ENCODE measurements at regions not wholly inside any gene's neighbourhood (a gene's known extent, or its start where the extent isn't known, plus 50 kb on each side); places are given as distances from the start of the nearest gene placed in this dataset.

GRCh38 chr2:117064021-117064420 is 750.5 kb upstream of the DDX18 start:
- no peaks in the 10 kb centered on the region for H3K79me2 ChIP-seq (ENCODE audit: insufficient read depth, low read length)
- H3K4me3 ChIP-seq (ENCODE audit: low read depth, low read length, poor library complexity, severe bottlenecking), result no peak overlapping the region
- H3K9ac ChIP-seq (ENCODE audit: low read length), result no peak overlapping the region
- H4K20me1 ChIP-seq (ENCODE audit: insufficient read depth, low read length), result no peaks in the 10 kb centered on the region
- no peak overlapping the region for H3K4me2 ChIP-seq (ENCODE audit: low read length)
- no peak overlapping the region for H3K27ac ChIP-seq (ENCODE audit: low read depth, low read length, poor library complexity, severe bottlenecking)
- H3K27me3 ChIP-seq (ENCODE audit: insufficient read depth, low read length), result no peaks in the 10 kb centered on the region
- H3K36me3 ChIP-seq (ENCODE audit: insufficient read depth, low read length), result no peaks in the 10 kb centered on the region
- no peaks in the 10 kb centered on the region for H3F3A ChIP-seq (ENCODE audit: insufficient read depth, low read length)
- no peaks in the 10 kb centered on the region for H3K9me3 ChIP-seq (ENCODE audit: low read length)
- H2AFZ ChIP-seq (ENCODE audit: low read length), result no peak overlapping the region
- TF ChIP-seq CTCF (IDR thresholded peaks at IDR 0.05; ENCODE audit: low read length), result no peak
- TF ChIP-seq EZH2 (IDR thresholded peaks at IDR 0.05; ENCODE audit: borderline replicate concordance, low read length), result no peak
- no peaks in the 10 kb centered on the region for H3K9me2 ChIP-seq (ENCODE audit: low read depth, low read length)
- no peaks in the 10 kb centered on the region for H3K4me1 ChIP-seq (ENCODE audit: insufficient read depth, low read length, severe bottlenecking)

- TF ChIP-seq CTCF (IDR thresholded peaks at IDR 0.05; ENCODE audit: low read length), result no peak
- no peak for TF ChIP-seq EZH2 (IDR thresholded peaks at IDR 0.05; ENCODE audit: borderline replicate concordance, low read length)
- H3K79me2 ChIP-seq (ENCODE audit: insufficient read depth, low read length), result no peaks in the 10 kb centered on the region
- no peaks in the 10 kb centered on the region for H4K20me1 ChIP-seq (ENCODE audit: insufficient read depth, low read length)
- H3K9ac ChIP-seq (ENCODE audit: low read length), result no peak overlapping the region
- H3K9me3 ChIP-seq (ENCODE audit: low read length), result no peaks in the 10 kb centered on the region
- H3K27me3 ChIP-seq (ENCODE audit: insufficient read depth, low read length), result no peaks in the 10 kb centered on the region
- H3K4me3 ChIP-seq (ENCODE audit: low read depth, low read length, poor library complexity, severe bottlenecking), result no peak overlapping the region
- H3F3A ChIP-seq (ENCODE audit: insufficient read depth, low read length), result no peaks in the 10 kb centered on the region
- H3K4me2 ChIP-seq (ENCODE audit: low read length), result no peak overlapping the region
- H3K36me3 ChIP-seq (ENCODE audit: insufficient read depth, low read length), result no peaks in the 10 kb centered on the region
- no peaks in the 10 kb centered on the region for H3K9me2 ChIP-seq (ENCODE audit: low read depth, low read length)
- no peak overlapping the region for H2AFZ ChIP-seq (ENCODE audit: low read length)
- no peaks in the 10 kb centered on the region for H3K4me1 ChIP-seq (ENCODE audit: insufficient read depth, low read length, severe bottlenecking)
- H3K27ac ChIP-seq (ENCODE audit: low read depth, low read length, poor library complexity, severe bottlenecking), result no peak overlapping the region
These were observed 748.6 kb upstream of the DDX18 start for GRCh38 chr2:117065912-117066311.

- no peak for TF ChIP-seq EZH2 (IDR thresholded peaks at IDR 0.05; ENCODE audit: borderline replicate concordance, low read length)
- no peak for TF ChIP-seq CTCF (IDR thresholded peaks at IDR 0.05; ENCODE audit: low read length)
- H3K79me2 ChIP-seq (ENCODE audit: insufficient read depth, low read length), result no peaks in the 10 kb centered on the region
- H3K36me3 ChIP-seq (ENCODE audit: insufficient read depth, low read length), result no peaks in the 10 kb centered on the region
- no peaks in the 10 kb centered on the region for H3K9me2 ChIP-seq (ENCODE audit: low read depth, low read length)
- no peak overlapping the region for H3K4me3 ChIP-seq (ENCODE audit: low read depth, low read length, poor library complexity, severe bottlenecking)
- no peak overlapping the region for H3K9ac ChIP-seq (ENCODE audit: low read length)
- no peak overlapping the region for H2AFZ ChIP-seq (ENCODE audit: low read length)
- no peaks in the 10 kb centered on the region for H3K27me3 ChIP-seq (ENCODE audit: insufficient read depth, low read length)
- no peaks in the 10 kb centered on the region for H3K9me3 ChIP-seq (ENCODE audit: low read length)
- no peak overlapping the region for H3K4me2 ChIP-seq (ENCODE audit: low read length)
- H4K20me1 ChIP-seq (ENCODE audit: insufficient read depth, low read length), result no peaks in the 10 kb centered on the region
- no peaks in the 10 kb centered on the region for H3K4me1 ChIP-seq (ENCODE audit: insufficient read depth, low read length, severe bottlenecking)
- no peaks in the 10 kb centered on the region for H3F3A ChIP-seq (ENCODE audit: insufficient read depth, low read length)
- no peak overlapping the region for H3K27ac ChIP-seq (ENCODE audit: low read depth, low read length, poor library complexity, severe bottlenecking)
These were observed 746.6 kb upstream of the DDX18 start for GRCh38 chr2:117067900-117068299.
